ENCODE measurements at regions not wholly inside any gene's neighbourhood (a gene's known extent, or its start where the extent isn't known, plus 50 kb on each side); places are given as distances from the start of the nearest gene placed in this dataset.

- no peak overlapping the region for H4K8ac ChIP-seq (ENCODE audit: extremely low read depth, insufficient read depth, low read length)
- H3K4me2 ChIP-seq (ENCODE audit: insufficient read depth in 1 of 2, low read depth in 2 of 2, low read length in 2 of 2): no peak overlapping the region
- WGBS, 2 experiments (ENCODE audit: extremely low coverage in 1 of 2, insufficient coverage in 1 of 2, insufficient read length in 1 of 2, insufficient replicate concordance in 2 of 2, low coverage in 1 of 2, low lambda C conversion rate in 2 of 2, missing lambda C conversion rate in 1 of 2): 85% methylated on average over 4 of the region's 4 CpGs; no CpG with 5 or more reads in 1 of the 2 experiments
- no peak overlapping the region for H3K27ac ChIP-seq (ENCODE audit: low read depth, low read length)
- H3K18ac ChIP-seq (ENCODE audit: extremely low read depth, low read length): no peak overlapping the region
- no peak overlapping the region for H3K56ac ChIP-seq (replicated peaks; ENCODE audit: insufficient read length, low read depth, low read length)
- no peak overlapping the region for H4K5ac ChIP-seq (ENCODE audit: insufficient read length, low read depth, low read length)
- no peaks in the 10 kb centered on the region for H3K27me3 ChIP-seq (replicated peaks in 1 of 4; ENCODE audit: control insufficient read depth in 3 of 4, extremely low read depth in 1 of 4, insufficient read depth in 3 of 4, low read length in 3 of 4)
- 0 out of 2 replicates have a peak overlapping the region, but pooled peaks have one; percentile 17 for H2BK20ac ChIP-seq (ENCODE audit: low read length)
- ChIA-PET CTCF (ENCODE audit: partially characterized antibody) (interaction anchor here (0.9 kb wide), 1 partner anchor 19 kb away, joined by 3 read pairs; no protein-coding TSS in a partner anchor), POLR2A (ENCODE audit: partially characterized antibody) (no interaction called here)
- H4K20me1 ChIP-seq (replicated peaks in 1 of 2; ENCODE audit: control insufficient read depth in 1 of 2, insufficient read depth in 2 of 2, low read length in 2 of 2): no peaks in the 10 kb centered on the region
- no peaks in the 10 kb centered on the region for H3K36me3 ChIP-seq (ENCODE audit: control insufficient read depth in 2 of 4, insufficient read depth in 4 of 4, low read length in 3 of 4)
- H2BK15ac ChIP-seq (ENCODE audit: low read length): no peak overlapping the region
- no peak for TF ChIP-seq BCL11A (IDR thresholded peaks at IDR 0.05; ENCODE audit: low read depth in 2 of 2, low read length in 2 of 2)
- TF ChIP-seq CREB1 (IDR thresholded peaks at IDR 0.05): no peak
- TF ChIP-seq JUN (IDR thresholded peaks at IDR 0.05; ENCODE audit: low read depth, low read length): no peak
- TF ChIP-seq ASH2L (IDR thresholded peaks at IDR 0.05; ENCODE audit: low read length): no peak
- TF ChIP-seq RXRA (IDR thresholded peaks at IDR 0.05; ENCODE audit: insufficient read depth, low read depth, low read length): no peak
- no peak for TF ChIP-seq EGR1 (IDR thresholded peaks at IDR 0.05; ENCODE audit: borderline replicate concordance, low read depth, low read length)
- TF ChIP-seq CHD2 (IDR thresholded peaks at IDR 0.05; ENCODE audit: low read length): no peak
- peak overlapping the region; percentile 46; the same call in 1 of the 2 replicates for H2AFZ ChIP-seq (ENCODE audit: low read length)
- peaks cover 0 to 8% (median 3%) of the 10 kb centered on the region in 4 experiments; a peak in 2 of 7 replicates for H3K4me1 ChIP-seq (replicated peaks in 1 of 4; ENCODE audit: control insufficient read depth in 3 of 4, insufficient read depth in 4 of 4, low read length in 3 of 4)
- no peaks in the 10 kb centered on the region; the same call in 1 of the 2 replicates for H3K23me2 ChIP-seq (ENCODE audit: low read depth, low read length)
- no peak overlapping the region for H3K14ac ChIP-seq (ENCODE audit: insufficient read length)
- no peak overlapping the region for H4K91ac ChIP-seq (replicated peaks; ENCODE audit: insufficient read length, low read length)
- no peak overlapping the region for H2AK5ac ChIP-seq (ENCODE audit: low read depth, low read length)
- no peak for DNase-seq (ENCODE audit: low read depth in 1 of 2, low spot score in 2 of 2)
- H3K4me3 ChIP-seq (ENCODE audit: extremely low read depth in 1 of 4, insufficient read depth in 2 of 4, low read depth in 3 of 4, low read length in 4 of 4): no peak overlapping the region
- no peak overlapping the region for H2BK5ac ChIP-seq (ENCODE audit: low read depth, low read length)
- H3K9ac ChIP-seq (replicated peaks in 1 of 4; ENCODE audit: extremely low read depth in 1 of 4, low read depth in 3 of 4, low read length in 3 of 4): no peak overlapping the region
- no peaks in the 10 kb centered on the region for H3K79me2 ChIP-seq (ENCODE audit: control insufficient read depth in 1 of 2, insufficient read depth in 2 of 2, low read length in 2 of 2)
- no peaks in the 10 kb centered on the region for H3K9me3 ChIP-seq (ENCODE audit: insufficient read depth in 2 of 2, low read depth in 1 of 2, low read length in 1 of 2)
- FAIRE-seq: no peak
- H2BK12ac ChIP-seq (ENCODE audit: low read depth, low read length): no peak overlapping the region
- no peak overlapping the region for H3K23ac ChIP-seq (ENCODE audit: insufficient read length)
- H3K4ac ChIP-seq (replicated peaks; ENCODE audit: insufficient read length, low read depth, low read length): no peak overlapping the region
- no peak overlapping the region for H2BK120ac ChIP-seq (replicated peaks; ENCODE audit: low read depth, low read length)
- no peaks in the 10 kb centered on the region for H3K79me1 ChIP-seq (ENCODE audit: low read depth, low read length)
Observed at GRCh38 chr7:34299066-34299465, 359.0 kb upstream of the NPSR1 start.

Data from H1 (cell line).